Fibroblast of pulmonary artery (primary cell): ENCODE measurements at regions not wholly inside any gene's neighbourhood (a gene's known extent, or its start where the extent isn't known, plus 50 kb on each side); places are given as distances from the start of the nearest gene placed in this dataset.

Experiments used
- DNase-seq: peaks from one replicate; pipeline ENCODE4 v3.0.0-alpha.2; 2010; ENCODE audit warnings: low read depth
- H3K4me3 ChIP-seq: replicated peaks from 2 replicates; pipeline ENCODE4 v1.5.1; 2011; ENCODE audit warnings: low read depth, mild to moderate bottlenecking, control low read depth, low read length, moderate library complexity
- CTCF ChIP-seq: IDR thresholded peaks from 2 replicates; pipeline ENCODE4 v1.5.1; 2011; ENCODE audit warnings: mild to moderate bottlenecking, control low read depth, low read length, inconsistent platforms; ENCODE audit errors: missing control alignments

- TF ChIP-seq CTCF: no peak
- no peak overlapping the region for H3K4me3 ChIP-seq
- no peak for DNase-seq
Observed at GRCh38 chr4:63036159-63036866, 1372.9 kb downstream of the TECRL start.

- H3K4me3 ChIP-seq: no peak overlapping the region
- no peak for DNase-seq
- TF ChIP-seq CTCF: no peak
Observed at GRCh38 chr4:63029380-63029779, 1379.9 kb downstream of the TECRL start.

GRCh38 chr4:63020661-63021060 is 1388.6 kb downstream of the TECRL start:
- DNase-seq: no peak
- TF ChIP-seq CTCF: no peak
- H3K4me3 ChIP-seq: no peak overlapping the region

GRCh38 chr4:63017300-63017699 is 1392.0 kb downstream of the TECRL start:
- no peak for TF ChIP-seq CTCF
- H3K4me3 ChIP-seq: no peak overlapping the region
- DNase-seq: no peak

- no peak for TF ChIP-seq CTCF
- H3K4me3 ChIP-seq: no peak overlapping the region
- no peak for DNase-seq
Observed at GRCh38 chr4:62970846-62971245, 1438.4 kb downstream of the TECRL start.

- H3K4me3 ChIP-seq: no peak overlapping the region
- DNase-seq: no peak
- no peak for TF ChIP-seq CTCF
Observed at GRCh38 chr4:62960415-62960814, 1448.8 kb downstream of the TECRL start.

- no peak for TF ChIP-seq CTCF
- DNase-seq: no peak
- no peak overlapping the region for H3K4me3 ChIP-seq
Observed at GRCh38 chr4:62953752-62954151, 1455.5 kb downstream of the TECRL start.
